ENCODE measurements at regions not wholly inside any gene's neighbourhood (a gene's known extent, or its start where the extent isn't known, plus 50 kb on each side); places are given as distances from the start of the nearest gene placed in this dataset.

- TF ChIP-seq SIN3A (IDR thresholded peaks at IDR 0.05; ENCODE audit: borderline replicate concordance, insufficient read depth, low read length) (no peak), POLR2AphosphoS5 (IDR thresholded peaks at IDR 0.05; ENCODE audit: low read depth, low read length) (no peak), TAF1 (IDR thresholded peaks at IDR 0.05; ENCODE audit: borderline replicate concordance, insufficient read depth, low read length) (no peak), REST (IDR thresholded peaks at IDR 0.05; ENCODE audit: insufficient read depth in 1 of 2, low read depth in 2 of 2, low read length in 2 of 2) (no peak)
These were observed 155.5 kb upstream of the RGS6 start for GRCh38 chr14:71776471-71777360.
